ENCODE measurements at regions not wholly inside any gene's neighbourhood (a gene's known extent, or its start where the extent isn't known, plus 50 kb on each side); places are given as distances from the start of the nearest gene placed in this dataset.

DNA sequence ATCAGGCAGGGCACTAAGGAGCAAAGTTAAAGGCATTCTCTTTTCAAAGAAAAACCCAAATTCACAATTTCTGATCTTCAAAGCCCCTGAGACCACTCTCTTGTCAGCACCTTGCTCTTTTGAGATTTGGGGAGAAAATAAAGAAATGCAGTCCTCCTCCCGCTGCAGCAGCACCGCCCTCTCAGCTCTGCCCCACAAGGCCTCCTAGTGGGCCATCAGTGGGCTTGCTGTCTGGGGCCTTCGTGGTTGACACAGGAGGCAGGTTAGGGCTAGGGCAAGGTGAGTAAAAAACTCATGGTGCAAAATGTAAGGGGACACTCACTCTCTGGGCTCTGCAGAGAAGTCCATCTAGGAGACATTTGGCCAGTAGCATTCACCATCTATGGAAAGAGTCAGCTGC is 67.4 kb upstream of the CTTNBP2NL start:
- DNase-seq (ENCODE audit: extremely low spot score), result no peak
- POLR2A ChIA-PET, result no interaction called here
- TF ChIP-seq, protein P1, sequence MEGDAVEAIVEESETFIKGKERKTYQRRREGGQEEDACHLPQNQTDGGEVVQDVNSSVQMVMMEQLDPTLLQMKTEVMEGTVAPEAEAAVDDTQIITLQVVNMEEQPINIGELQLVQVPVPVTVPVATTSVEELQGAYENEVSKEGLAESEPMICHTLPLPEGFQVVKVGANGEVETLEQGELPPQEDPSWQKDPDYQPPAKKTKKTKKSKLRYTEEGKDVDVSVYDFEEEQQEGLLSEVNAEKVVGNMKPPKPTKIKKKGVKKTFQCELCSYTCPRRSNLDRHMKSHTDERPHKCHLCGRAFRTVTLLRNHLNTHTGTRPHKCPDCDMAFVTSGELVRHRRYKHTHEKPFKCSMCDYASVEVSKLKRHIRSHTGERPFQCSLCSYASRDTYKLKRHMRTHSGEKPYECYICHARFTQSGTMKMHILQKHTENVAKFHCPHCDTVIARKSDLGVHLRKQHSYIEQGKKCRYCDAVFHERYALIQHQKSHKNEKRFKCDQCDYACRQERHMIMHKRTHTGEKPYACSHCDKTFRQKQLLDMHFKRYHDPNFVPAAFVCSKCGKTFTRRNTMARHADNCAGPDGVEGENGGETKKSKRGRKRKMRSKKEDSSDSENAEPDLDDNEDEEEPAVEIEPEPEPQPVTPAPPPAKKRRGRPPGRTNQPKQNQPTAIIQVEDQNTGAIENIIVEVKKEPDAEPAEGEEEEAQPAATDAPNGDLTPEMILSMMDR (IDR thresholded peaks at IDR 0.05; ENCODE audit: control extremely low read depth, extremely low read depth, low read depth, missing control alignments), result no peak
- CTCF ChIA-PET, result interaction anchor here (0.8 to 1.0 kb wide), 2 partner anchors 8 to 10 kb away, joined by 3 to 4 read pairs; no protein-coding TSS in a partner anchor

DNA sequence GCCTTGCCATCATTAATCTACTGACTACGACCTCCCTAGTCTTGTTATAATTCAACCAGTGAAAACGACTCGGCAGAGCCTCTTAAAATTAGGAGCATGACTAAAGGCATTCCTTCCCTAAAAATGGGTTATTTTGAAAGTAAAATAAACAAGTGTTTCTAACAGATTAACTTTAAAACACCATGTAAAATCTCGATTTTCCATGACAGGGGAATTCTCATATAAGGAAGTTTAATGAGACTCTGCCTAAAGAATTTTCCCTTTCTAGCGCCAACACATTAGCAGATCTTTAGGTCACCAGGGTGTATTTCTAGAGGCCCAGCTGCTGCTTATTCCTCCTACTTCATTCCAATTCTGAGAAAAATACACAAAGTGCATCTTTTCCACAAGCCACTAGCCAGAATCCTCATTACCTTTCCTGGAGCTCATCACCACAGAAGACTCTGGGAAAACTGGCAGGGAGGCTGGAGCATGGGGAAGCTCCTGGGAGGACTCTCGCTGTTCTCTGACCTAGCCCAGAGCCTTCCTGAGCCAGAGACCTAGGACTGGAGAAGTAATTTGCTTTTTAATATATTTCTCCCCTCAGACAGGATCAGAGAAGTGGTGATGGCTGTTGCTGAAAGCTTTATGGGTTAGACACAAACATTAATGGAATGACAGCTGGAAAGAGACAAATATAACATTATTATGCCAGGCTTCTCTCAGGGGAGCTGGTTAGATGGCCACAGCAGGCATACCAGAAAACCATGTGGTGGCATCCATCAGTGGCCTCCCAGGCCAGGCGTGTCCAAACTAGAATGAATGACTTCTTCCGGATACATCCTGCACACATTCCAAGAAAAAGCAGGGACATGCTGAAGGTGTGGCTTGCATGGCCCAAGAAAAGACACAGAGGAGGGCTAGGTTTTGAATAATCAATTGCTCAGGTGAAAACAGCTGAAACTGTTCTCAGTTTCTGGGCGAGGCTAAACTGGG is 63.6 kb upstream of the CTTNBP2NL start:
- TF ChIP-seq, protein P1 (IDR thresholded peaks at IDR 0.05; ENCODE audit: control extremely low read depth, extremely low read depth, low read depth, missing control alignments), result no peak
- CTCF ChIA-PET, result interaction anchor here (1.0 to 1.5 kb wide), 3 partner anchors 15 to 26 kb away, joined by 3 to 5 read pairs (median 4); no protein-coding TSS in a partner anchor
- POLR2A ChIA-PET, result no interaction called here
- DNase-seq (ENCODE audit: extremely low spot score), result no peak

DNA sequence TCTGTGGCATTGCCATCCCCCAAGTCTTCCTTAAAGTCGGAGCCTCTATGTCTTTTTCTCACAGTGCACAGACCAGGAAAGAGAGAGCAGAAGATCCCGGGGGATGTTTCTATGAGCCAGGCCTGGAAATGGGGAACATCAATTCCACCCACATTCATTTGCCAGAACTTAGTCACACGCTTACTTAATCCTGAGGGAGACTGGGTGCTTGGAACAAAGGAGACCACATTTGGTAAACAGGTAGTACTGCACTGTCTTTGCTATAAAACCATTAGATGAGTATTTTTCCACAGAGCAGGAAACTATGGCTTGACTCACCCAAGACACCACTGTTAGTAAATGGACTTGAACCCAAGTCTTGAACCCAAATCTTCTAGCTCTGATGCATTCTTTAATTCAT is 60.7 kb upstream of the CTTNBP2NL start:
- ChIA-PET POLR2A (no interaction called here), CTCF (interaction anchor here (0.7 to 1.3 kb wide), 3 partner anchors 13 to 54 kb away, joined by 3 to 4 read pairs (median 4); no protein-coding TSS in a partner anchor)
- TF ChIP-seq, protein P1 (IDR thresholded peaks at IDR 0.05; ENCODE audit: control extremely low read depth, extremely low read depth, low read depth, missing control alignments), result no peak
- no peak for DNase-seq (ENCODE audit: extremely low spot score)

DNA sequence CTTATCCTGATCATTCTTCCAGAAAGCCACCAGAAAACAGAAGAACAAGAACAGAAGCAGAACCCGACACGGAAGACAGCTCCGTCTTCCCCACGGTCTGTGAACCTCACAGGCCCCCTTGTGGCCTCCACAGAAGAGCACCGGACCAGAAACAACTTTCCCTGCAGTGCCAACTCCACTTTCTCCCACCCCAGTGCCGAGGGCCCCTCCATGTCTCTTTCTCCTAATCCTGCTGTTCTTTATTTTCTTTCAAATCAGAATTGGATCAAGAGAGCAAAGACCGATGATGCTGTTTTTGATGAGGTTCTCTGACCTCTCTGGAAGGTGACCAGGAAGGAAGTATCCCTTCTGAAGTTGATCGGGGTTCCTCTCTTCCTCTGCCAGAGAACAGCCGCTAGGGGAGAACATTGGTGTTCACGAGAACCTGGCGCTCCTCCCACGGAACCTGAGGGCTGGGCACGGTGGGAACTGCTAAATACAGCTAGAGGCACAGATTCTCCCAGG is 58.9 kb upstream of the CTTNBP2NL start:
- TF ChIP-seq, protein P1 (IDR thresholded peaks at IDR 0.05; ENCODE audit: control extremely low read depth, extremely low read depth, low read depth, missing control alignments), result peak; percentile 48
- POLR2A ChIA-PET, result no interaction called here
- DNase-seq (ENCODE audit: extremely low spot score), result peak; percentile 26
- CTCF ChIA-PET, result interaction anchor here (0.7 to 1.3 kb wide), 7 partner anchors 9 to 60 kb away, joined by 3 to 7 read pairs (median 3); no protein-coding TSS in a partner anchor

DNA sequence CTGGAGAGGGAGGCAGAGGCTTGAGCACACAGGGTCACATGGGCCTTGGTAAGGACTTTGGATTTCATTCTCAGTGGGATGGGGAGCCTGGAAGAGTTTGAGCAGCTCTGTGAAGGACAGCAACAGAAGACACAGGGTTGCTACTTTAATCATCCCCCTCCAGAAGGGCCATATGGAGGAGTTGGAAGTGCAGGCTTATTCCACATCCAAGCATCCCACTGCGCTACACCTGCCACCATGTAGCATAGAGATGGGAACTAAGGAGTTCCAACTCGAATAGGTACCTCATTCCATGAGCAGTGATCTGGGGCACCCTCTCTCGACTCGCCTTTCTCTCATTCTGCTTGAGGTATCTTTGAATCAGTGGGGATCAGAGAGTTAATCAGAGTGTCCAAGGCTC is 54.0 kb upstream of the CTTNBP2NL start:
- POLR2A ChIA-PET, result no interaction called here
- DNase-seq (ENCODE audit: extremely low spot score), result no peak
- TF ChIP-seq, protein P1 (IDR thresholded peaks at IDR 0.05; ENCODE audit: control extremely low read depth, extremely low read depth, low read depth, missing control alignments), result no peak
- CTCF ChIA-PET, result interaction anchor here (0.9 kb wide), 1 partner anchor 15 kb away, joined by 3 read pairs; no protein-coding TSS in a partner anchor

DNA sequence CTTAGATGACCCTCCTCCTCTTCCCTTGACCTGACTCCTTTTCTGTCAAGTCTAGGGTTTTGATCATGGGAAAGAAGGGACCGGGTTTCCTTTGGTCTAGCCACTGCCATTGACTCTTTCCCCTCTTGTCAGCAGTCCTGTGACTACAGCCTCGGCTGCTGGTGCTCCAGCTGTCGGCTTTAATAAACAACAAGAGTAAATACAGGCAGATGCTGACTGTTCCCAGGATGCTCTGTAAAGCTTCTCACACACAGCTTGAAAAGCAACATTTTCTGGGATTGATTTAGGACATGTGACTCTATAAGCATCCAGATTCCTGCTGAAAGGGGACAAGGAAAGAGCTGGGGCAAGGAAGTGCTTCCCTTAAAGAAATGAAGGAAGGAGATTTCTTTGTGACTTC is 53.5 kb upstream of the CTTNBP2NL start:
- ChIA-PET CTCF (interaction anchor here (0.9 to 2.2 kb wide), 4 partner anchors 12 to 20 kb away, joined by 3 to 6 read pairs (median 4); no protein-coding TSS in a partner anchor), POLR2A (no interaction called here)
- DNase-seq (ENCODE audit: extremely low spot score), result no peak
- TF ChIP-seq, protein P1 (IDR thresholded peaks at IDR 0.05; ENCODE audit: control extremely low read depth, extremely low read depth, low read depth, missing control alignments), result no peak
